Panc1 (cell line): ENCODE measurements at regions not wholly inside any gene's neighbourhood (a gene's known extent, or its start where the extent isn't known, plus 50 kb on each side); places are given as distances from the start of the nearest gene placed in this dataset.

Experiments
- ATAC-seq: fragments of 200-7000 bp; cut with Tn5 transposase; 2 replicates; pipeline ENCODE4 v1.9.1; 2020; ENCODE audit warnings: mild to moderate bottlenecking, moderate library complexity
- BruUV-seq: library from RNA; stranded (reverse); fragments of 400-500 nt; replicated peaks from 2 replicates; lab custom pipeline; 2021; lab: Mats Ljungman, UMichigan
- CTCF ChIA-PET: fragments of 300-600 bp; sonication (Branson Sonifier 250); formaldehyde crosslinking; loops from one replicate; lab custom pipeline; 2022; ENCODE audit warnings: antibody characterized with exemption; lab: Charles Lee
- POLR2A ChIA-PET: fragments of 300-600 bp; sonication (Branson Sonifier 250); formaldehyde crosslinking; loops from one replicate; lab custom pipeline; 2022; ENCODE audit warnings: antibody characterized with exemption; lab: Charles Lee
- DNase-seq: peaks from one replicate; pipeline ENCODE4 v3.0.0-alpha.2; 2010; ENCODE audit warnings: low read depth, low spot score
- H3K27ac ChIP-seq: 2 replicates; pipeline ENCODE4 v1.5.1; 2011; ENCODE audit warnings: mild to moderate bottlenecking, low read length, inconsistent platforms
- H3K27me3 ChIP-seq: fragments of 200-500 bp; sonication (Bioruptor generic); 2 replicates; pipeline ENCODE4 v1.6.0; 2014; ENCODE audit warnings: low read length, inconsistent platforms; ENCODE audit not compliant: control insufficient read depth, insufficient read depth
- H3K36me3 ChIP-seq: fragments of 200-500 bp; sonication (Bioruptor generic); 2 replicates; pipeline ENCODE4 v1.5.1; 2014; ENCODE audit warnings: inconsistent platforms, mild to moderate bottlenecking, low read length, moderate library complexity; ENCODE audit not compliant: control insufficient read depth, insufficient read depth
- H3K4me1 ChIP-seq: 2 replicates; pipeline ENCODE4 v1.5.1; 2011; ENCODE audit warnings: inconsistent platforms, mild to moderate bottlenecking, low read length, moderate library complexity; ENCODE audit not compliant: control insufficient read depth, insufficient read depth
- H3K4me3 ChIP-seq, 2 experiments: 2 replicates each; pipeline ENCODE4 v1.5.1; 2011 to 2012; ENCODE audit warnings: low read depth in 2 of 2, low read length in 2 of 2, mild to moderate bottlenecking in 2 of 2, inconsistent platforms in 1 of 2, moderate library complexity in 1 of 2
- H3K9me3 ChIP-seq: fragments of 200-500 bp; sonication (Bioruptor generic); 2 replicates; pipeline ENCODE4 v1.5.1; 2014; ENCODE audit warnings: low read depth, mild to moderate bottlenecking, inconsistent platforms, low read length, moderate library complexity; ENCODE audit not compliant: control insufficient read depth, insufficient read depth
- CTCF ChIP-seq: fragments of 450-650 bp; IDR thresholded peaks from 2 replicates; pipeline ENCODE4 v1.5.1; 2017; ENCODE audit warnings: mild to moderate bottlenecking
- POLR2AphosphoS5 ChIP-seq: IDR thresholded peaks from 2 replicates; pipeline ENCODE4 v1.6.1; 2012; ENCODE audit warnings: mild to moderate bottlenecking, low read depth, low read length, moderate library complexity
- REST ChIP-seq, 2 experiments: IDR thresholded peaks; 2 replicates each; pipeline ENCODE4 v1.6.1; 2011 to 2012; ENCODE audit warnings: low read depth in 2 of 2, control low read depth in 1 of 2, low read length in 1 of 2, mild to moderate bottlenecking in 1 of 2, moderate library complexity in 1 of 2; ENCODE audit not compliant: insufficient read depth in 1 of 2
- SIN3A ChIP-seq: IDR thresholded peaks from 2 replicates; pipeline ENCODE4 v1.6.1; 2012; ENCODE audit warnings: low read depth, mild to moderate bottlenecking, low read length, moderate library complexity, borderline replicate concordance; ENCODE audit not compliant: insufficient read depth
- TCF7L2 ChIP-seq: IDR thresholded peaks from 2 replicates; pipeline ENCODE4 v1.6.1; 2011; ENCODE audit warnings: mild to moderate bottlenecking, low read depth, low read length, inconsistent platforms
- in situ Hi-C: cut with HindIII; loops from 2 replicates; pipeline ENCODE4 v1.10.0; 2016; ENCODE audit warnings: low sequenced_read_pairs, low pct_unique_long_range_greater_than_20kb
- intact Hi-C: fragments of 100-400 bp; cut with micrococcal nuclease; formaldehyde crosslinking; loops from one replicate; pipeline ENCODE4 v1.10.0; 2022; ENCODE audit not compliant: unreplicated experiment

- Histone ChIP-seq H3K27ac (no peak overlapping the region), H3K36me3 (no peaks in the 10 kb centered on the region), H3K27me3 (no peaks in the 10 kb centered on the region; the same call in 1 of the 2 replicates), H3K9me3 (no peaks in the 10 kb centered on the region), H3K4me3 (no peak overlapping the region), H3K4me1 (no peaks in the 10 kb centered on the region)
- POLR2A ChIA-PET, result no interaction called here
- DNase-seq (no peak), ATAC-seq (no peak)
- BruUV-seq, result no TSS peak
- in situ Hi-C loops (no loop called here), intact Hi-C loops (no loop called here)
- CTCF ChIA-PET, result no interaction called here
- TF ChIP-seq POLR2AphosphoS5 (no peak), REST (IDR thresholded peaks at IDR 0.05; ENCODE audit: insufficient read depth in 1 of 2, low read depth in 2 of 2, low read length in 1 of 2) (no peak), CTCF (no peak), SIN3A (no peak), TCF7L2 (no peak)
Measured at GRCh38 chr2:129727286-129727685, 252.2 kb upstream of the RAB6C start.

- no peaks in the 10 kb centered on the region; the same call in 1 of the 2 replicates for H3K27me3 ChIP-seq
- no peak for DNase-seq
- no TSS peak for BruUV-seq
- ATAC-seq, result no peak
- no peaks in the 10 kb centered on the region for H3K36me3 ChIP-seq
- in situ Hi-C loops (no loop called here), intact Hi-C loops (no loop called here)
- no peak overlapping the region for H3K4me3 ChIP-seq
- POLR2A ChIA-PET, result no interaction called here
- TF ChIP-seq REST (IDR thresholded peaks at IDR 0.05; ENCODE audit: insufficient read depth in 1 of 2, low read depth in 2 of 2, low read length in 1 of 2) (no peak), CTCF (no peak), POLR2AphosphoS5 (no peak), SIN3A (no peak)
- H3K9me3 ChIP-seq, result no peaks in the 10 kb centered on the region
- CTCF ChIA-PET, result interaction anchor here (0.6 kb wide), 1 partner anchor 157 kb away, joined by 3 read pairs; no protein-coding TSS in a partner anchor
- H3K4me1 ChIP-seq, result no peaks in the 10 kb centered on the region
- no peak overlapping the region for H3K27ac ChIP-seq
Measured at GRCh38 chr2:129728035-129728972, 251.2 kb upstream of the RAB6C start.
